BLaER1 (cell line): ENCODE measurements at regions not wholly inside any gene's neighbourhood (a gene's known extent, or its start where the extent isn't known, plus 50 kb on each side); places are given as distances from the start of the nearest gene placed in this dataset.
"Not testable (repeated sequence)": the region's sequence is repeated elsewhere in the genome, so short reads cannot be mapped to it uniquely, and the experiment has no call there.

ENCODE experiments used
- H3K27ac ChIP-seq: shearing (Covaris generic); formaldehyde crosslinking; 2 replicates; pipeline ENCODE4 v1.8.1; 2022
- H3K27me3 ChIP-seq: shearing (Covaris generic); formaldehyde crosslinking; 2 replicates; pipeline ENCODE4 v1.8.1; 2022
- H3K36me3 ChIP-seq: shearing (Covaris generic); formaldehyde crosslinking; 2 replicates; pipeline ENCODE4 v1.8.1; 2022
- H3K4me1 ChIP-seq: shearing (Covaris generic); formaldehyde crosslinking; 2 replicates; pipeline ENCODE4 v1.8.1; 2022
- H3K4me2 ChIP-seq: shearing (Covaris generic); formaldehyde crosslinking; 2 replicates; pipeline ENCODE4 v1.8.1; 2022
- H3K4me3 ChIP-seq: shearing (Covaris generic); formaldehyde crosslinking; 2 replicates; pipeline ENCODE4 v1.8.1; 2022
- H3K9ac ChIP-seq: shearing (Covaris generic); formaldehyde crosslinking; 2 replicates; pipeline ENCODE4 v1.8.1; 2022
- H3K9me3 ChIP-seq: shearing (Covaris generic); formaldehyde crosslinking; 2 replicates; pipeline ENCODE4 v1.8.1; 2022
- H4K20me1 ChIP-seq: shearing (Covaris generic); formaldehyde crosslinking; 2 replicates; pipeline ENCODE4 v1.8.1; 2022
- Cebpa-rat ChIP-seq: shearing (Covaris generic); IDR thresholded peaks from 2 replicates; pipeline ENCODE4 v1.8.1; 2022

GRCh38 chr17:77828749-77829539, 129.6 kb upstream of the TNRC6C start:
- TF ChIP-seq Cebpa-rat: no peak

GRCh38 chr17:77829843-77830799, 128.4 kb upstream of the TNRC6C start:
- no peak for TF ChIP-seq Cebpa-rat
- no peak overlapping the region for H3K9ac ChIP-seq
- peak overlapping the region; percentile 55 for H3K4me2 ChIP-seq
- H3K4me3 ChIP-seq: no peak overlapping the region
- no peaks in the 10 kb centered on the region for H4K20me1 ChIP-seq
- H3K36me3 ChIP-seq: no peaks in the 10 kb centered on the region
- H3K9me3 ChIP-seq: no peaks in the 10 kb centered on the region
- H3K27ac ChIP-seq: peak overlapping the region; percentile 19; the same call in 1 of the 2 replicates
- no peaks in the 10 kb centered on the region for H3K27me3 ChIP-seq
- peaks cover 52% of the 10 kb centered on the region for H3K4me1 ChIP-seq

More at GRCh38 chr17:77828749-77829539, 129.6 kb upstream of the TNRC6C start:
- Histone ChIP-seq H3K4me3 (no peak overlapping the region), H3K27ac (no peak overlapping the region), H3K27me3 (no peaks in the 10 kb centered on the region), H4K20me1 (no peaks in the 10 kb centered on the region), H3K4me1 (peaks cover 44% of the 10 kb centered on the region), H3K4me2 (no peak overlapping the region), H3K36me3 (no peaks in the 10 kb centered on the region), H3K9me3 (no peaks in the 10 kb centered on the region), H3K9ac (no peak overlapping the region)

GRCh38 chr17:77830816-77831473, 127.6 kb upstream of the TNRC6C start:
- no peak overlapping the region for H3K9ac ChIP-seq
- no peaks in the 10 kb centered on the region for H3K27me3 ChIP-seq
- no peak for TF ChIP-seq Cebpa-rat
- H4K20me1 ChIP-seq: no peaks in the 10 kb centered on the region
- H3K36me3 ChIP-seq: no peaks in the 10 kb centered on the region
- H3K4me2 ChIP-seq: peak overlapping the region; percentile 55
- H3K27ac ChIP-seq: peak overlapping the region; percentile 19; the same call in 1 of the 2 replicates
- no peak overlapping the region for H3K4me3 ChIP-seq
- H3K9me3 ChIP-seq: no peaks in the 10 kb centered on the region
- H3K4me1 ChIP-seq: peaks cover 47% of the 10 kb centered on the region

GRCh38 chr17:77831474-77832179, 126.9 kb upstream of the TNRC6C start:
- no peaks in the 10 kb centered on the region for H3K36me3 ChIP-seq
- H3K4me2 ChIP-seq: peak overlapping the region; percentile 55
- H3K9me3 ChIP-seq: no peaks in the 10 kb centered on the region
- no peak overlapping the region for H3K9ac ChIP-seq
- no peak overlapping the region for H3K4me3 ChIP-seq
- no peaks in the 10 kb centered on the region for H4K20me1 ChIP-seq
- peaks cover 47% of the 10 kb centered on the region for H3K4me1 ChIP-seq
- H3K27ac ChIP-seq: no peak overlapping the region
- no peak for TF ChIP-seq Cebpa-rat
- no peaks in the 10 kb centered on the region for H3K27me3 ChIP-seq

GRCh38 chr17:77832180-77832560, 126.3 kb upstream of the TNRC6C start:
- no peaks in the 10 kb centered on the region for H3K36me3 ChIP-seq
- no peaks in the 10 kb centered on the region for H3K27me3 ChIP-seq
- no peak overlapping the region for H3K9ac ChIP-seq
- no peaks in the 10 kb centered on the region for H3K9me3 ChIP-seq
- no peak overlapping the region for H3K27ac ChIP-seq
- H3K4me2 ChIP-seq: peak overlapping the region; percentile 26; the same call in 1 of the 2 replicates
- H4K20me1 ChIP-seq: no peaks in the 10 kb centered on the region
- H3K4me1 ChIP-seq: peaks cover 47% of the 10 kb centered on the region
- H3K4me3 ChIP-seq: no peak overlapping the region
- no peak for TF ChIP-seq Cebpa-rat

- H3K9ac ChIP-seq: no peak overlapping the region
- no peak for TF ChIP-seq Cebpa-rat
- H3K4me1 ChIP-seq: peaks cover 54% of the 10 kb centered on the region
Measured at GRCh38 chr17:77833769-77834168, 124.7 kb upstream of the TNRC6C start.

GRCh38 chr17:77834170-77835115, 124.1 kb upstream of the TNRC6C start:
- H3K4me2 ChIP-seq: peak overlapping the region; percentile 61
- H3K9me3 ChIP-seq: no peaks in the 10 kb centered on the region
- no peaks in the 10 kb centered on the region for H3K36me3 ChIP-seq
- peaks cover 57% of the 10 kb centered on the region for H3K4me1 ChIP-seq
- no peak for TF ChIP-seq Cebpa-rat
- no peaks in the 10 kb centered on the region for H4K20me1 ChIP-seq
- no peak overlapping the region for H3K4me3 ChIP-seq
- H3K9ac ChIP-seq: no peak overlapping the region
- H3K27ac ChIP-seq: no peak overlapping the region
- no peaks in the 10 kb centered on the region for H3K27me3 ChIP-seq

More at GRCh38 chr17:77833769-77834168, 124.7 kb upstream of the TNRC6C start:
- Histone ChIP-seq H3K36me3 (no peaks in the 10 kb centered on the region), H3K4me3 (no peak overlapping the region), H4K20me1 (no peaks in the 10 kb centered on the region), H3K27me3 (no peaks in the 10 kb centered on the region), H3K9me3 (no peaks in the 10 kb centered on the region), H3K27ac (no peak overlapping the region), H3K4me2 (peak overlapping the region; percentile 47; the same call in 1 of the 2 replicates)

GRCh38 chr17:77836557-77837041, 121.9 kb upstream of the TNRC6C start:
- Histone ChIP-seq H3K27ac (no peak overlapping the region), H3K4me1 (peaks cover 49% of the 10 kb centered on the region), H3K4me3 (no peak overlapping the region), H3K27me3 (no peaks in the 10 kb centered on the region), H3K9me3 (no peaks in the 10 kb centered on the region), H4K20me1 (no peaks in the 10 kb centered on the region), H3K36me3 (no peaks in the 10 kb centered on the region), H3K4me2 (no peak overlapping the region), H3K9ac (no peak overlapping the region)
- no peak for TF ChIP-seq Cebpa-rat

- not testable (repeated sequence) for H3K9ac ChIP-seq, H3K9me3 ChIP-seq, H3K27ac ChIP-seq, H4K20me1 ChIP-seq, H3K27me3 ChIP-seq, H3K36me3 ChIP-seq, H3K4me2 ChIP-seq, H3K4me3 ChIP-seq
- H3K4me1 ChIP-seq: peaks cover 54% of the 10 kb centered on the region
Measured at GRCh38 chr17:77837072-77837471, 121.4 kb upstream of the TNRC6C start.
